GM12878 (cell line): ENCODE measurements at regions not wholly inside any gene's neighbourhood (a gene's known extent, or its start where the extent isn't known, plus 50 kb on each side); places are given as distances from the start of the nearest gene placed in this dataset.

Source experiments
- ATF7 ChIP-seq: fragments of 450-650 bp; IDR thresholded peaks from 2 replicates; pipeline ENCODE4 v1.6.1; 2016; ENCODE audit warnings: low read depth, mild to moderate bottlenecking
- BCLAF1 ChIP-seq: fragments of 450-650 bp; IDR thresholded peaks from 2 replicates; pipeline ENCODE4 v1.6.1; 2017; ENCODE audit warnings: antibody characterized with exemption, mild to moderate bottlenecking, moderate library complexity
- CHD4 ChIP-seq: fragments of 200-600 bp; sonication (generic); IDR thresholded peaks from 2 replicates; pipeline ENCODE4 v1.6.1; 2016; ENCODE audit warnings: mild to moderate bottlenecking
- DPF2 ChIP-seq: fragments of 450-650 bp; IDR thresholded peaks from 2 replicates; pipeline ENCODE4 v1.6.1; 2017; ENCODE audit warnings: mild to moderate bottlenecking
- EED ChIP-seq: sonication (generic); IDR thresholded peaks from 2 replicates; pipeline ENCODE4 v1.6.1; 2016; ENCODE audit warnings: antibody characterized with exemption, low read depth
- IRF4 ChIP-seq: IDR thresholded peaks from 2 replicates; pipeline ENCODE4 v1.6.1; 2011; ENCODE audit warnings: low read depth, low read length
- NKRF ChIP-seq: fragments of 450-650 bp; conservative IDR thresholded peaks from 2 replicates; pipeline ENCODE4 v1.6.1; 2017; ENCODE audit warnings: mild to moderate bottlenecking, moderate library complexity
- NR2F1 ChIP-seq: fragments of 450-650 bp; conservative IDR thresholded peaks from 2 replicates; pipeline ENCODE4 v1.6.1; 2017; ENCODE audit warnings: mild to moderate bottlenecking
- PAX5 ChIP-seq: IDR thresholded peaks from 2 replicates; pipeline ENCODE4 v1.6.1; 2011; ENCODE audit warnings: low read depth, low read length, borderline replicate concordance
- RELA ChIP-seq: fragments of 450-650 bp; IDR thresholded peaks from 2 replicates; pipeline ENCODE4 v1.8.0; 2014; ENCODE audit warnings: borderline replicate concordance; ENCODE audit not compliant: partially characterized antibody
- RELB ChIP-seq: fragments of 450-650 bp; IDR thresholded peaks from 2 replicates; pipeline ENCODE4 v1.6.1; 2017; ENCODE audit warnings: low read depth, mild to moderate bottlenecking, moderate library complexity
- SMAD5 ChIP-seq: IDR thresholded peaks from 2 replicates; pipeline ENCODE4 v1.6.1; 2016; ENCODE audit warnings: antibody characterized with exemption, low read depth
- SREBF1 ChIP-seq: IDR thresholded peaks from 2 replicates; pipeline ENCODE4 v1.6.1; 2012; ENCODE audit warnings: mild to moderate bottlenecking, low read length
- TCF3 ChIP-seq: IDR thresholded peaks from 2 replicates; pipeline ENCODE4 v1.6.1; 2012; ENCODE audit warnings: low read depth, mild to moderate bottlenecking, low read length, borderline replicate concordance; ENCODE audit not compliant: insufficient read depth

- no peak for TF ChIP-seq CHD4
- TF ChIP-seq EED, result peak; percentile 40; the same call in 1 of the 2 replicates
- peak; percentile 96 for TF ChIP-seq IRF4
- TF ChIP-seq RELA, result no peak
- TF ChIP-seq BCLAF1, result no peak
- TF ChIP-seq DPF2, result peak; percentile 73
- TF ChIP-seq RELB, result peak; percentile 54; the same call in 1 of the 2 replicates
- TF ChIP-seq SMAD5, result no peak
- no peak for TF ChIP-seq TCF3
- no peak for TF ChIP-seq ATF7
- TF ChIP-seq PAX5, result no peak
- TF ChIP-seq NKRF, result no peak
- no peak for TF ChIP-seq NR2F1
- no peak for TF ChIP-seq SREBF1
Measured at GRCh38 chr2:8116661-8117060, 565.2 kb upstream of the ID2 start (continued).
